KMS-11 (cell line): ENCODE measurements at regions not wholly inside any gene's neighbourhood (a gene's known extent, or its start where the extent isn't known, plus 50 kb on each side); places are given as distances from the start of the nearest gene placed in this dataset.

Experiments used
- H2AFZ ChIP-seq: fragments of 200-600 bp; sonication (generic); 2 replicates; pipeline ENCODE4 v1.6.1; 2016; ENCODE audit warnings: antibody characterized with exemption, mixed run types, low read depth
- H3K27ac ChIP-seq: fragments of 200-600 bp; sonication (generic); 2 replicates; pipeline ENCODE4 v1.6.1; 2016; ENCODE audit warnings: mild to moderate bottlenecking, mixed run types
- H3K27me3 ChIP-seq: fragments of 200-600 bp; sonication (generic); 2 replicates; pipeline ENCODE4 v1.6.1; 2017; ENCODE audit warnings: mild to moderate bottlenecking, low read depth, mixed run types, moderate library complexity; ENCODE audit not compliant: insufficient read depth
- H3K36me3 ChIP-seq: fragments of 200-600 bp; sonication (generic); 2 replicates; pipeline ENCODE4 v1.6.1; 2017; ENCODE audit warnings: mild to moderate bottlenecking, mixed run types; ENCODE audit not compliant: insufficient read depth
- H3K4me1 ChIP-seq: fragments of 200-600 bp; sonication (generic); 2 replicates; pipeline ENCODE4 v1.6.1; 2016; ENCODE audit warnings: mild to moderate bottlenecking, low read depth, mixed run types; ENCODE audit not compliant: poor library complexity, severe bottlenecking
- H3K4me2 ChIP-seq: fragments of 200-600 bp; sonication (generic); 2 replicates; pipeline ENCODE4 v1.7.0; 2016; ENCODE audit warnings: mild to moderate bottlenecking, mixed run types
- H3K4me3 ChIP-seq: fragments of 200-600 bp; sonication (generic); IDR thresholded peaks from 2 replicates; pipeline ENCODE4 v1.6.1; 2017; ENCODE audit warnings: low read depth, low read length, mixed read lengths; ENCODE audit not compliant: insufficient read depth
- H3K79me2 ChIP-seq: fragments of 200-600 bp; sonication (generic); 2 replicates; pipeline ENCODE4 v1.6.1; 2016; ENCODE audit warnings: low read depth, mixed run types; ENCODE audit not compliant: insufficient read depth
- H3K9ac ChIP-seq: fragments of 200-600 bp; sonication (generic); 2 replicates; pipeline ENCODE4 v1.6.1; 2016; ENCODE audit warnings: mild to moderate bottlenecking, mixed run types
- H4K20me1 ChIP-seq: fragments of 200-600 bp; sonication (generic); 2 replicates; pipeline ENCODE4 v1.6.1; 2016; ENCODE audit warnings: mild to moderate bottlenecking, mixed run types; ENCODE audit not compliant: insufficient read depth
- TF ChIP-seq, protein P1 (sequence below): fragments of 200-600 bp; sonication (generic); conservative IDR thresholded peaks from 2 replicates; pipeline ENCODE4 v1.6.1; 2017; ENCODE audit warnings: low read depth, mild to moderate bottlenecking, antibody characterized with exemption, low read length, moderate library complexity, mixed read lengths

DNA sequence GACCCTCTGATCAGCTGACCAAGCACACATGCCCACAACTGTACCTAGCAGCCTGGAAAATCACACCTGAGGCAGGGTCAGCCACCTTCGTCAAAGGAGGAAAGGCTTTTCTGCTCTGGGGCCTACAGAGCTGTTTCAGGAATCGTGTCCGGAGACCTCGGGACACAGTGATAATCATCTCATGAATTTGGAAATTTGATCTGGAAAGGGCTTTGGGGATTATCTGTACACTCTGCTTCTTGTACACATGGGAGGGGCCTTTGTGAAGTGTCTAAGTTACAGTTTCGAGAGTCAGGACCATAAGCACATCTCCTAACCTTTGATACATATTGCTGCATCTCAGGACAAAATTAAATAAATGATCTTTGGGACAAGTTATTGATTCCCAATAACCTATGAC is 1421.2 kb upstream of the TENM4 start:
- no peaks in the 10 kb centered on the region for H3K4me1 ChIP-seq
- H3K27me3 ChIP-seq = no peaks in the 10 kb centered on the region
- H3K27ac ChIP-seq = no peak overlapping the region
- TF ChIP-seq, protein P1, sequence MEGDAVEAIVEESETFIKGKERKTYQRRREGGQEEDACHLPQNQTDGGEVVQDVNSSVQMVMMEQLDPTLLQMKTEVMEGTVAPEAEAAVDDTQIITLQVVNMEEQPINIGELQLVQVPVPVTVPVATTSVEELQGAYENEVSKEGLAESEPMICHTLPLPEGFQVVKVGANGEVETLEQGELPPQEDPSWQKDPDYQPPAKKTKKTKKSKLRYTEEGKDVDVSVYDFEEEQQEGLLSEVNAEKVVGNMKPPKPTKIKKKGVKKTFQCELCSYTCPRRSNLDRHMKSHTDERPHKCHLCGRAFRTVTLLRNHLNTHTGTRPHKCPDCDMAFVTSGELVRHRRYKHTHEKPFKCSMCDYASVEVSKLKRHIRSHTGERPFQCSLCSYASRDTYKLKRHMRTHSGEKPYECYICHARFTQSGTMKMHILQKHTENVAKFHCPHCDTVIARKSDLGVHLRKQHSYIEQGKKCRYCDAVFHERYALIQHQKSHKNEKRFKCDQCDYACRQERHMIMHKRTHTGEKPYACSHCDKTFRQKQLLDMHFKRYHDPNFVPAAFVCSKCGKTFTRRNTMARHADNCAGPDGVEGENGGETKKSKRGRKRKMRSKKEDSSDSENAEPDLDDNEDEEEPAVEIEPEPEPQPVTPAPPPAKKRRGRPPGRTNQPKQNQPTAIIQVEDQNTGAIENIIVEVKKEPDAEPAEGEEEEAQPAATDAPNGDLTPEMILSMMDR = no peak
- H3K9ac ChIP-seq = no peak overlapping the region
- no peak overlapping the region for H2AFZ ChIP-seq
- H4K20me1 ChIP-seq = no peaks in the 10 kb centered on the region
- H3K79me2 ChIP-seq = no peaks in the 10 kb centered on the region
- H3K4me2 ChIP-seq = no peak overlapping the region
- no peaks in the 10 kb centered on the region for H3K36me3 ChIP-seq
- H3K4me3 ChIP-seq = no peak overlapping the region

DNA sequence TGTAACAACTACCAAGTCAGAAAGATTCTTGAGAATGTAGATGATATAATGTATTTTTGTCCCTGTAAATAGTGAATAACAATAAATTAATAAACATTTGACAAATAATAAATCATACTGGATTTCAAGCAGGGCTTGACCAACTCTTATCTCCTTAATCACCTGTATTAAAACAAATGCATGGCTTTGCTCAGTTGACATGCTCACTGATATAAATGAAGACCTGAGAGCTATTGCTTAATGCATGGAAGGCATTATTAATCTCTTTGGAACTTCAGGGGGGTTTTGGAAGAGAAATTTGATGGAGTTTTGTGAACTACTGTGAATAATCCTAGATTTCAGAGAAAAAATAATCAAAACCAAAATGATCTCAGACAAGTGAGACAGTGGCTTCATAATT is 1420.4 kb upstream of the TENM4 start:
- Histone ChIP-seq H4K20me1 (no peaks in the 10 kb centered on the region), H3K4me3 (no peak overlapping the region), H3K27ac (no peak overlapping the region), H3K79me2 (no peaks in the 10 kb centered on the region), H3K36me3 (no peaks in the 10 kb centered on the region), H2AFZ (no peak overlapping the region), H3K9ac (no peak overlapping the region), H3K27me3 (no peaks in the 10 kb centered on the region), H3K4me1 (no peaks in the 10 kb centered on the region), H3K4me2 (no peak overlapping the region)
- TF ChIP-seq, protein P1 = no peak

DNA sequence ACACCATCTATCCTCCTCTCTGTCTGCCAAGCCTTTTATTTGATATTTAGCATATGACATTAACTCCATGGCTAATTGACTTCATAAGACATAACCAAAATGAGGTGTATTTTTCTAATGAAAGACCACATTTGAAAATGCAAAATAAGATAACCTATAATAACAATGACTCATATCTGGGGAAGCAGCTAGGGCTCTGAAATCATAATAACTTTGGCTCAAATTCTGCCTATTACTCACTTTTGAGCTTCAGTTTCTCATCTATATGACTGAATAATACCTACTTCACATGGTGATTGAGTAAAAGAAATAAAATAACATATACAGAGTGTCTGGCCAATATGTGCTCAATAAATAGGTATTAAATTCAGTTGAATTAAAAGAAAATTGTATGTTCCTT is 1419.8 kb upstream of the TENM4 start:
- Histone ChIP-seq H3K36me3 (no peaks in the 10 kb centered on the region), H3K27ac (no peak overlapping the region), H3K4me1 (no peaks in the 10 kb centered on the region), H3K4me2 (no peak overlapping the region), H3K9ac (no peak overlapping the region), H2AFZ (no peak overlapping the region), H3K4me3 (no peak overlapping the region), H4K20me1 (no peaks in the 10 kb centered on the region), H3K27me3 (no peaks in the 10 kb centered on the region), H3K79me2 (no peaks in the 10 kb centered on the region)
- TF ChIP-seq, protein P1 = no peak

DNA sequence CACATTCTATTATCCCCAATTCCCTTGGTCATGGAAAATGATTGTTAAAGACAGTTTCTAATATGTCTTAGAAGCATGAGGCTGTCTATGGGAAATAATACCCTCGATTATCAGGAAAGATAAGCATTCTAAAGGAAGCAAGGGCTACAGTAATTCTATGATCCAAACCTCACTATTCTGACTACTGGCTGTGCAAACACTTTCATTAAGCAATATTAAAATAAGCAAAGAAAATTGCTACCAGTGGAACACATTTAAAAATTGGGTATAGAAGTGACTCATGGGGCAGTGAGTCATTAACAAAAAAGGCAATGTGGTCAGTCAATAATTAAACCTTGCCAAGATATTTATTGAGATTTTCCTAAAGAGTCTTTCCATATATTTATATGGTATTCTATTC is 1415.2 kb upstream of the TENM4 start:
- Histone ChIP-seq H4K20me1 (no peaks in the 10 kb centered on the region), H3K27me3 (no peaks in the 10 kb centered on the region), H3K79me2 (no peaks in the 10 kb centered on the region), H2AFZ (no peak overlapping the region), H3K36me3 (no peaks in the 10 kb centered on the region), H3K4me1 (no peaks in the 10 kb centered on the region), H3K9ac (no peak overlapping the region), H3K4me3 (no peak overlapping the region), H3K27ac (no peak overlapping the region), H3K4me2 (no peak overlapping the region)
- TF ChIP-seq, protein P1 = no peak

DNA sequence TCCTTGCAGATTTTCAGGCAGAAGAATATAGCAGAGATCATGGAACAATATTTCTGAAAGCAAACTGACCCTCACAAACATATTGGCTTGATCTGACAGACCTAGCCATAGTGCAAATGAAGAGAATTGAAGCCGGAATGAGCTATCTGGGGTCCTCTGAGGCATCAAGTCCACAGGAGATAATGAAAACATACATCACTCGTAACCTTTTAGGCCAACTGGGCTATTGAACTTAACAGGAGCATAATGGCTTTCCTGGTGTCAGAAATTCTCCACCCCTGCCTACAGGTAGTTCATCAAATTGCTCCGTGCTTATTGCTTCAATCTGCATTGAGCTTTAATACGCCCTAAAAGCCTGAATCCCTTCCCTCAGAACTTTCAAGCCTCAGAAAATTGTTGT is 1414.6 kb upstream of the TENM4 start:
- TF ChIP-seq, protein P1 = no peak
- Histone ChIP-seq H3K79me2 (no peaks in the 10 kb centered on the region), H3K4me3 (no peak overlapping the region), H3K27ac (no peak overlapping the region), H3K4me2 (no peak overlapping the region), H3K9ac (no peak overlapping the region), H4K20me1 (no peaks in the 10 kb centered on the region), H3K36me3 (no peaks in the 10 kb centered on the region), H3K4me1 (no peaks in the 10 kb centered on the region), H3K27me3 (no peaks in the 10 kb centered on the region), H2AFZ (no peak overlapping the region)
